Iris pigment epithelial cell (primary cell): ENCODE measurements at regions not wholly inside any gene's neighbourhood (a gene's known extent, or its start where the extent isn't known, plus 50 kb on each side); places are given as distances from the start of the nearest gene placed in this dataset.
A peak's percentile ranks its signal among the peaks of the same experiment; 100 is the strongest.

ENCODE experiments used
- DNase-seq: peaks from one replicate; pipeline ENCODE4 v3.0.0-alpha.2; 2011; ENCODE audit warnings: low read depth

- no peak for DNase-seq
These were observed 319.4 kb upstream of the FANCL start for GRCh38 chr2:58560531-58560930.

GRCh38 chr2:58558881-58559280 lies 317.8 kb upstream of the FANCL start:
- DNase-seq: no peak

DNA sequence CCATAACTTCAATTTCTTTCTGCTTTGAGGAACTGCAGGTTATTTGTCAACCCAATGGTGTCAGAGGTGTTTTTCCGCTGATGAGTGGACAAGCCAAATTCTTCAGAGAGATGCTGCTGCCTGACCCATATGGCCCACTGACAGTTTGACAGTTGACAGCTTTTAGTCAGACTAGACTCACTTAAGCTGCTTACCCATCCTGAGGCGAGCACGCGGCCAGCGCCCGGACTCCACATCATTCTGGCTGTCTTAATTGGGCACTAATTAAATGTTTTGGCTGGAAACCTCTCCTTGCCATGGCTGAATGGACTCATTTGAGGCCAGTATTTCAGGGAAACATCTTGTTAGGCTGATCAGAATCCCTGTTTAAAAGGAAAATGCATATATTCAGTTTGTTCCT lies 316.1 kb upstream of the FANCL start:
- DNase-seq: no peak

DNA sequence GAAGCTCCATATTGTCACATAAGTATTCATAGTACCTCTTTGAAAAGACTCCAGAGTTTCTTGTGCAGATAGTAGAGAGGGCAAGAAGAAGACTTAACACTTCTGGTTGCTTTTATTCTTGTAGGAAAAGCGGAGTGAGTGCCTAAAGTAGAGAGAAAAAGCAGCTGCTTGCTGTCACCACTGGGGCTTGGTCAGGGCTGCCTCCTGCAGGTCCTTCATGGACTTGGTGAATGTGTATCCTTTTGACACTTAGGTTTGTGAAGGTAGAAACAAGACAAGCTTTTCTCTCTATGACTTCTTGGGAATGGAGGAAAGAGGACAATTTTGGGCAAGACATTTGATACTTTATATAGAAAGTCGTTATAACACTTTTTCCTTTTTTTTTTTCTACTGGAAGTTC lies 312.8 kb upstream of the FANCL start:
- peak; percentile 8 for DNase-seq

DNA sequence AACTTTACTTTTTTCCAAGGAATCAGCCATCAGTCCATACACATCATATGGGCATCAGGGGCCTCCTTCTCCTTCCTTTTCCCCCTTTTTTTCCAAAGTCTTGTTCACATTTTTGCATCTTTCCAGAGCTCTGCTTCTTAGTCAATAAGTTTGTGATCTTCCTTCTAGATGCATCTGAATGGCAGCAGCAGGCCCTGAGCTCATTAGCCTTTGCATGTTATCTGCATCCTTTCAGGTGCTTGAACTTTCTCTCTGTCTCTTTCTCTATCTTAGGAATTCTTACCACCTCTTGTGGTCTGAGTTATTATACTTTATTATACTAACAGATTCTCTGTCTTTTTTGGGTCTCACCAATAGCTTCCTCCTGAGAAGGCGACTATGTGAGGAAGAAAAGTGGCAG lies 312.4 kb upstream of the FANCL start:
- no peak for DNase-seq

- DNase-seq: no peak
These were observed 304.5 kb upstream of the FANCL start for GRCh38 chr2:58545300-58546280.

DNA sequence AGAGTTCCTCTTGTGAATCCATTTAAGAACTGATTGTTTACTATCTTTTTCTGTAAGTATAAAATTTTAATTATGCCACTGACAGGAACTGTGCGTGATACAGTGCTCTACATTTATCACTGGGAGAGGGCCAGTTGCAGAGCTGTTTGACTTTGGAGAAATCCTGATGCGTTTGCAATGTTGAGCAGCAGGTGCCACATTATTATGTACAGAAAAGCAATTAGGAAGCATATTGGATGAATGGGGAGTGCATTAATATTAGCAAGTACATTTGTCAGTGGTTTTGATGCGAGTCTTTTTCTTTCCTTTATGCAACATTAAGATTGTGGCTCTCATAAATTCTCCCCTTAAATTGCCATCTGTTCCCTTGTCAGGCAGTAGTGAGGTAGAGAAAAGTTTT lies 302.3 kb upstream of the FANCL start:
- no peak for DNase-seq

GRCh38 chr2:58541511-58541910 lies 300.4 kb upstream of the FANCL start:
- DNase-seq: no peak

DNA sequence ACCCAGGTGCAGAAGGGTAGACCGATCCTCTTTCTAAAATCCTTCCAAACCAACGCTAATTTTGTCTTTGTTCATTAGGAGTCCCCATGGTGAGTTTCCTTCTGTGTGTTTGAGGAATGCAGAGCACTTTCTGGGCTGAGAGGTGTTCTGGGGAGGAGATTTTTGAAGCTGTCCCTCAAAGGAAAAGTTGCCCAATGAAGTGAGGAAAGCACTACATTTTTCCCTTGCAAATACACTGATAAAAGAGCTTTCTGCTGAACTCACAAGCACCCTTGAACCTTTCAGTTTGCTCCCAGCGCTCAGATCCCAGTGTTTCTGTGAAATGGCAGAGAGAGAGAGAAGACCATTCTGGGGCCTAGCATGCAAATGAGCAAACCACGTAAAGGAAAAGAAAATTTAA lies 299.6 kb upstream of the FANCL start:
- no peak for DNase-seq

- no peak for DNase-seq
These were observed 298.8 kb upstream of the FANCL start for GRCh38 chr2:58539973-58540372.

DNA sequence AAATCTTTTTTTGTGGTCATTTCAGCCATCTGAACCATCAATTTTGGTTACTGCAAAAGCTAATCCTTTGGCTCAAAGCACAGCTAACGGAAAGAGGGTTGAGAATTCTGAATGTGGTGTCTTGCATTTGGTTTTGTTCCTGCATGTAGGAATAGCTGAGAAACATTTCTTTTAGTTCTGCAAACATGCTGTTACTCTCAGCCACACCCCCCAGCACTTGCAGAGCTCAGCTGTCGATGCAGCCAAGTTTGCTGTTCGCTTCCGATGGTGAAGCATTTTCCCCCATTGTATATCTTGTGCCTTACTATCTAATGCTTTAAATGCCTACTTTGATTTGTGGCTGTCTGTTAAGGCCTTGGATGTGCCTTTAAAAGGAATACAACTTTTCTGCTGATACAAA lies 294.9 kb upstream of the FANCL start:
- no peak for DNase-seq

DNA sequence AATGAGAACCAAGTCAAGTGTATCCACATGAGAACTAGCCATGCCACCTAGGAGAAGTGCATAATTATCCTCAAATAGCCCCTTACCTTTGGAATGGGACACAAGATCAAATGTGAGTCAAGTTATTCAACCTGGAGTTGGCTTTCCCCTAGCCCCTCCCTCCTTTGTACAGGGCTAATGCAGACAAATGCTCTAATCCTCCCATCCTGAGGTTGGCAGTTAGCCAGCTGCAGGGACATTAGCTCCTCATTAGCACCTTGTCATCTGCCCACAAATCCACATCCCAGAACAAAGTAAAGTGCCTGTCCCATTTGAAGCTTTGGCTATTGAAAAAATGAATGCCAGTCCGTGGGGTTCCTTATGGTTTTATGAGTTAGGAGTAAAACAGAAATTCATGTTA lies 294.1 kb upstream of the FANCL start:
- DNase-seq: no peak

DNA sequence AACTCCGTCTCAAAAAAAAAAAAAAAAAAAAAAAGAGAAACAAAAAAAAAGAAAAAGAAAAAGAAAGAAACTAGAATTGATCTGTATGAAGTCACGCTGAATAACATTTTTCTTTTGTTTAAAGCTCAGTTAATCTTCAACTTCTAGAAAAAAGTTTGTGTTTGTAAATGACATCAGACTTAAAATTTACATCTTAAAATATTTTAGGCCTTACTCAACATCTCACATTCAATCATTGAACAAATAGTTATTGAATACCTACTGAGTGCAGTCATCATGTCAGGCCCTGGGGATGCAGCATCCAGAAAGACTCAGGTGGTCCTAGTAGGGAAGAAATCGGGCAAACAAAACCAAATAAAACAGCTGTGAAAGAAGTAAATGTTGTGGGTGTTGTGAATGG lies 292.3 kb upstream of the FANCL start:
- DNase-seq: no peak

DNA sequence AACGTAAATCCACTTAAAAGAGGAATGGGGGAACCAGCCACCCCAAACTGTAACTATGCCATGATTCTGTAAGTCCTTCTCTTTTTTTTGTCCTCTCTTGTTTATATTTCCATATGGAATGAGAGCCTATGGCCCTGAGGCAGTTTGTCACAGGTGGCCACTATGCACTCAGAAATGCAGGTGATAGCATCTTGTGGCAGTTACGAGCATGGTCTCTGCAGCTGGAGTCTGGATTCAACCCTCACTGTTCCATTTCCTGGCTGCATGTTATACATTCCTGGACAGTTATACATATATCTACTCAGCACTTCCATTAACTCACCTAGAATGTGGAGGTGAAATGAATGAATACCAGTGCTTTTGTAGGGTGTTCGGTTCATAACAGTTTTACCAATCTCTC lies 291.5 kb upstream of the FANCL start:
- DNase-seq: no peak

- no peak for DNase-seq
These were observed 286.5 kb upstream of the FANCL start for GRCh38 chr2:58527647-58528046.

GRCh38 chr2:58521803-58522554 lies 280.9 kb upstream of the FANCL start:
- no peak for DNase-seq

GRCh38 chr2:58520903-58521302 lies 279.8 kb upstream of the FANCL start:
- no peak for DNase-seq

DNA sequence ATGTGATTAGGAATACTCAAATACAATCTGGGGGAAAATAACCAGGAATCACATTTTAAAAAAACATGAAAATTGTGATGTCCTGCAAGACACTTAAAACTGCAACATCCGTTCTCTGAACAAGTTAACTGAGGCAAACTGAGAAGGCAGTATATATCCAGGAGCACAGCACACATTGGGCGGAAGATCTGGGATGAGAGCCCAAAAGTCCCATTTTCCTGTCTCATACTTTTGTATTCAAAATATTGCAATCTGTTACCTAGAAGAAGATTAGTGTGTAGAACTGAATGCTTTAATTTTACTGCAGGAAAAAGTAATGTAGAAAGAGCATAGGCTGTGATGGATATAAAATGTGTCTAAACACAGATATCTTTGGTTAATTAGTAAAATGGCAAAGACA lies 276.8 kb upstream of the FANCL start:
- no peak for DNase-seq

DNA sequence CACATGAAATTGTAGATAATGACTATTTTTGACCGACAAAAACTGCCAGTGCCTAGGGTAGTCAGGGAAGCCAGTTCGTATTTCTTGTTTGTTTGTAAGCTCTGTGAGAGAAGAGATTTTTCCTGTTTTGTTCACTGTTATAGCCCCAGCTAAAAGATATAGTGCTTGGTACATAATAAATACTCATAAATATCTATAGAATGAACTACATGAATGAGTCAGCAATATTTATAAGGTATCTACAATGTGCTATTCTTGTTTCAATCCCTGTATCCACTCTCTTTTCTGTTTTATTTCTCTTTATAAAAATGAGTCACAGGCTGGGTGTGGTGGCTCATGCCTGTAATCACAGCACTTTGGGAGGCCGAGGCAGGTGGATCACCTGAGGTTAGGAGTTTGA lies 275.6 kb upstream of the FANCL start:
- no peak for DNase-seq

GRCh38 chr2:58515827-58516573 lies 274.9 kb upstream of the FANCL start:
- no peak for DNase-seq

GRCh38 chr2:58514252-58514651 lies 273.1 kb upstream of the FANCL start:
- DNase-seq: no peak

DNA sequence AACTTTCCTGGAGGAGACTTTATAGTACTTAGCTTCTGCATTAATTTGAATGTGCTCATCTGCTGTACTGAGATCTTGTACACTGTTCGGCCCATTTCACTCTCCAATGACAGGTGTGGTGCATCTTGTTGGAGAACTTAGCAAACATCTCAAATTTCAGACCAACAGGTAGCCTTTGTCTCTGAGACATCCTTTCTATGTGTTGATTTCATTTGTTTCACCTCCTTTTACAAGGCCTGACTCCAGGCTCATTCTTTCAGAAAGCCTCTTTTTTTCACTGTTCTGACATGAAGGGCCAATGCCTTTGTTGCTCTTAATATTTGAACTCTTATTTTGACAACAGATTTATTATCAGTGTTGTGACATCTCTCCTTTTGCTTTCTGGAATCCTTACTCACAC lies 271.8 kb upstream of the FANCL start:
- DNase-seq: no peak

- DNase-seq: no peak
These were observed 266.9 kb upstream of the FANCL start for GRCh38 chr2:58508006-58508405.
